ENCODE measurements at regions not wholly inside any gene's neighbourhood (a gene's known extent, or its start where the extent isn't known, plus 50 kb on each side); places are given as distances from the start of the nearest gene placed in this dataset.

DNA sequence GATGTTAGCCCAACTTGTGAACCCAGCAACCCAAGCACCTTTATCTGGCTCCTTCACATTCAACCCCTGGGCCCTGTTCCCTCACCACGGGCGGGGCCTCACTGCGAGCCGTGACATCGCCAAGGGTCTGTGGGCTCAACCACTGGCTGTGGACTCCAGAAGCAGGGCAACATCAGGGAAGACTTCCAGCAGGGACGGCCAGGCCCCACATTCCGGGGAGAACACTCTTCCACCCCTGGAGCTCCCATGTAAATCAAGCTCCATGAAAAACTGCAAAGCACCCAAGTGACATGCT, 175.3 kb downstream of the ERCC6L2 start:
- peak; percentile 60 for DNase-seq (ENCODE audit: low spot score)
- intact Hi-C loops (cut with DNase I) = no loop called here

DNA sequence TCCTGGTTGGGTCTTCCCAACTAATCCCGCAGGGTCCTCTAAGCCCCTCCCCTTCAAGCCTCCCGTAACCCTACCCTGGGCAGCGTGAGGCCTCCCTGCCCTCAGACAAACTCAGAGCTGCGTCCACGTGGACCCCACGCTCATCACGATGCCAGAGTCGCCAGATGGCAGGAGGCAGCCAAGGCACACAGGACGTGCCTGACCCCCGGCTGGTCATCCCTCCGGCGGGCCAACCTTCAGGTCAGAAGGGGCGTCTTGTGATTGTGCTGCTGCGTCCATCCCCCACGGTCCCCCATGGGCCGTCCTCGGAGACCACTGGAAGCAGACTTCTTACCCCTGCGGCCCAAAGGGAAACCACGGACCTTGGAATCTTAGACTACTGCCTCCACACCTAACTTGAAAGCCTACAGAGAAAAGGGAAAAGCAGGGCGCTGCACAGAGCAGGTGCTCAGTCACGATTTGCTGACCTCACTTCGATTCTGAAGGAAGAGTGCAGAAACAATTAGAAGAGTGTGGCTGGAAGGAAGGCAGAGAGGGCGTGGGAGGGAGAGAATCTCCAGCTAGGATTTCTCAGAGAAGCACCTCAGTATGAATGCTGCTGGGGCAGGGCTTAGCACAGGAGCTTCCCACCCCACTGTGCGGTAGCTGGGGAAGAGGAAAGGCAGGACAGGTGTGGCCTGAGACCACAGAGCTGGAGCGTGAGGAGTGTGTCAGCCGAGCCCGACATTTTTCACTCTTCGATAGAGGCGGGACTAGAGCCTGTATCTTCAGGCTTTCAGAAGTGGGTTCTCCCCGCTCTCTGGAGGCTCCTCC, 174.8 kb downstream of the ERCC6L2 start:
- peak; percentile 60 for DNase-seq (ENCODE audit: low spot score)
- intact Hi-C loops (cut with DNase I) = no loop called here

DNA sequence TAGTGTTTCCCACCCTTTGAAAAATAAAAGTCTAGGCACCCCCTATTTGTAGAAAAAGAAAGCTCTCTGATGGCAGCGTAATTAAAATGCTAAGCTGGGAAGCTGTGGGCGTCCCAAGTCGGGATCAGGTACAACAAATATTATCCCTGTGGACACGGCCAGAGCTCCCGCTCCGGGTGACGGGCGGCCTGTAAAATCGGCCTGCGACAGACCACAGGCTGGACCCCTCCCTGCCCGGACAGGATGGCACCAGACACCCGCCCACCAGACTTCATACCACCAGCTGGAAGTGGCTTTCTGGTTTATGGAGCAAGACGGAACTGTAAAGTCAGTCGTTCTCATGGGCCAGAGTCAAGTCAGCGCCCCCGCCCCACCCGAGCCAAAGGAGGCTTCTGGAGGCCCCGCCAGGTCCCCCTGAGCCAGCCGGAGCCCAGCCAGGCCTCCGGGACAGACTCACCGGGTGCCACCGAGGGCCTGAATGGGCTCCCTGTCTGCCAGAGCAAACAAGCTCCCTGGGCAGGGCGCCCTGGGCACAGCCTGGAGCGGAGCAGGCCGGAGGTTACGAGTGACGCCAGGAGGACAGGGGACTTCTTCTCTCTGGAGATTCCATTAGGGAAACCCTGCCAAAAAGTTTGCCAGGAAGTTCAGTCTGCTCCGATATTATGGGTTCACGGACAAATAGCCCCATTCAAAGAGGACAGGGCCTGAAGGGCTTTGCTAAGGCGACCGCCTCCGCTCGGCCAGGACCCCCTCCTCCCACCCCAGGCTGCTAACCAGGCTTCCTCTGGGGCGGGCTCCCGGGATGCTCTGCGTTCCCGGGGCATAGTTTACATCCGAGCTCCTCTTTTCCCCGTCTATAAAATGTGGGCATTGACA, 173.7 kb downstream of the ERCC6L2 start:
- peak; percentile 81 for DNase-seq (ENCODE audit: low spot score)
- intact Hi-C loops (cut with DNase I) = no loop called here

DNA sequence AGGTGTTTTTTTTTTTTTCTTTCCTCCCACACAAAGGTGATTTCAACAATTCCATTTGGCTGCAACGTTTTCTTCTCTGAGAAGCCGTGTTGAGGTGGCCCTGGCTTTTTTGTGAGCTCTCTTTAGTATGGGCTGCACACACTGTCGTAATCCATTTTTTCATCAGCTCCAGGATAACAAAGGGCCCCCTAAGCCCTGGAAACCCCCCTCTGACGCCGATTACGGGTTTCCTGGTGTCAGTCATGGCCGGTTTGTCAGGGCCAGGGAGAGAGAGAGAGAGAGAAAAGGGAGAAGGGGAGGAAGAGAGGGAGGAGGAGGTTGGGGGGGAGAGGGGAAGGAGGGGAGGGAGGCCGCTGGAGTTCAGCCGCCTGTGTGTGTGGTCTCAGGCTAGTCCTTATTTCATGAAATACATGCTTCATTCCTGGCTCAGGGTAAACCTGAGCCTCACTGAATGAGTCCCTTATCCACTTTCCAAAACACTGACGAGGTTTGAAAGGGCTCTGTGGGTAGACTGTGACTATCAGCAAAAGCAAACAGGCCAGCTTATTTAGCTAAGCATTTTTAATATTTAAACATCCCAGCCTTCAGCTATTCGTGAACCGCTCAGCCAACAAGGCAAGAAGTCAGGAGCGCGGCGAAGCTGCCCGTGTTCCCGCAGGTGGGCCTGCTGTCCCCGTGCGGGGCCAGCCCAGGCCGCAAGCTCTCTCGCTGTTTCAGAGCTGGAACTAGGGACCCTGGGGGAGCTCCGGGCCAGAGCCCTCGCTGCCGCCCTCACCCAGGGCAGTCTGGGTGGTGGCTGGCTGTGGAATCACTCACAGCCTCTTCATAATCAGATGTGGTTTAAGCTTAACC, 172.8 kb downstream of the ERCC6L2 start:
- peak; percentile 76 for DNase-seq (ENCODE audit: low spot score)
- intact Hi-C loops (cut with DNase I) = no loop called here

DNA sequence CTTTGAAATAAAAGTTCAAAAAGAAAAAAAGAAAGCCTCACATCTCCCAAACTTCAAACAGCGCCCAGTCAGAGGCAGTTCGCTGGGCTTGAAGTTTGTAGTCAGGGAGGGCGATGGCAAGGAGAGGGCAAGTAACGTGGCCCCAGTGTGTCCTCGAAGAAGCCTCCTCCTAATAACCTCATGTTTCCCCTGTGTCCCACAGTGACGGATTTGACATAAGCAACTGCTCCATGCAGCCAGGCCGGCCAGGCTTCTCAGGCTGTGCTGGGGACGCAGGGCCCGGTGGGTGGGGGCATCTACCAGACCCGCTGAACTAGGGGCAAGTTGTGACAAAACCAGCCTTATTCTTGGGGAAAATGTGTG, 172.2 kb downstream of the ERCC6L2 start:
- peak; percentile 65 for DNase-seq (ENCODE audit: low spot score)
- intact Hi-C loops (cut with DNase I) = no loop called here

DNA sequence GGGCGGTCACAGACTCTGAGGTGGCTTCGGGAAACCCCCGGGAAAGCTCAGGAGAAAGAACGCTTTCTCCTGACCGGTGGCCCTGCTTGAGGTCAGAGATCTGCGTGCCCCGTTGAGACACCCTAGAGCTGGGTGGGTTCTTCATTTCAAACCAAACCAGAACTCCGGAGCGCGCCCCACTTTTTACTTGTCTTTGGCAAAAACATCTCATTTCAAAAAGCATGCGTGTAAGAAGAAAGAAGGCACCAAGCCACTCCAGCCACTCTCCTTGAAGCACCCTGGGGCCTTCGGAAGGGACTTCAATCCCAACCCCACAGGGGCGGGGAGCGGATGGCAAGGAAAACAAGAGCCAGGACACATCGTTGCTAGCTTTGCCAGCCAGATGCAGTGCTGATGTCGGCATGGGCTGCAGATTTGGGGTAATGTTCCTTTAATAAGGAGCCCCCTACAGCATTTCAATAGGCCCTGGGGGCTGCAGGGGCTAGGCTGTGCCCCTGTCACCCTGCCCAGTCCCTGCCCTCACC, 171.7 kb downstream of the ERCC6L2 start:
- peak; percentile 67 for DNase-seq (ENCODE audit: low spot score)
- intact Hi-C loops (cut with DNase I) = no loop called here

DNA sequence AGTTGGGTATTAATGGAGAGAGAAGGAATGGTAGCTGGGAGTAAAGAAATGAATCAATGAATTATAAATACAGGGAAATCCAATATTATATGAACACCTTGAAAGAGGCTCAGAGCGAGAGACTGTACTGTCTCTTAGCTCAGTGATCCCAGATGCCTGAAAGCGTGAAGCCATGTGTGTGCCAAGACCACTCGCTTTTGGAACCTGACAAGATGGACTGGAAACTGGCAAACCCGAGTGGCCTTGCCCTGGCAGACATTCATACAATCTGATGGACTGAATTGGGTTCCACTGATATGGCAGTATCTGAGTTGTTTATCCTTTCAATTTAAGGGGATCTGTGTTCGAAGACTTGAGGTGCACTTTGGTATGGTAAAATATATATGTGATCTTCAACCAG, 170.3 kb downstream of the ERCC6L2 start:
- intact Hi-C loops (cut with DNase I) = no loop called here
- DNase-seq (ENCODE audit: low spot score) = peak; percentile 5

DNA sequence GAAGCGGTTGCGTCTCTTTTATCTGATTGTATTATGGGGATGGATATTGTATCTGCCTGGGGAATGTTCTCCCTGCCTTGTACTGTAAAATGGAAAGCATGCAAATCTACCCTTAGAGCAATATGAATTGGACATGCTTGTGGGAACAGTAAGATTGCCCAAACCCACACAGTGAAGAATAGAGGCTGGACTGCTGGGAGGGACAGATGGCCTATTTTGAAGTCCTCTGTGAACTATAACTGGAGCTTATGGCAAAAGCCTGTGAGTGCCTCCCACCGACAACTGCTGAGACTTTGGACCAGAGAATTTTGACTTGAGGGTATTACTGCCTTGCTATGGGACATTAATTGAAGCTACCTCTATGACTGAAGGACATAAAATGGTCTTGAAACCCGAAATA, 168.9 kb downstream of the ERCC6L2 start:
- DNase-seq (ENCODE audit: low spot score) = peak; percentile 3
- intact Hi-C loops (cut with DNase I) = no loop called here

DNA sequence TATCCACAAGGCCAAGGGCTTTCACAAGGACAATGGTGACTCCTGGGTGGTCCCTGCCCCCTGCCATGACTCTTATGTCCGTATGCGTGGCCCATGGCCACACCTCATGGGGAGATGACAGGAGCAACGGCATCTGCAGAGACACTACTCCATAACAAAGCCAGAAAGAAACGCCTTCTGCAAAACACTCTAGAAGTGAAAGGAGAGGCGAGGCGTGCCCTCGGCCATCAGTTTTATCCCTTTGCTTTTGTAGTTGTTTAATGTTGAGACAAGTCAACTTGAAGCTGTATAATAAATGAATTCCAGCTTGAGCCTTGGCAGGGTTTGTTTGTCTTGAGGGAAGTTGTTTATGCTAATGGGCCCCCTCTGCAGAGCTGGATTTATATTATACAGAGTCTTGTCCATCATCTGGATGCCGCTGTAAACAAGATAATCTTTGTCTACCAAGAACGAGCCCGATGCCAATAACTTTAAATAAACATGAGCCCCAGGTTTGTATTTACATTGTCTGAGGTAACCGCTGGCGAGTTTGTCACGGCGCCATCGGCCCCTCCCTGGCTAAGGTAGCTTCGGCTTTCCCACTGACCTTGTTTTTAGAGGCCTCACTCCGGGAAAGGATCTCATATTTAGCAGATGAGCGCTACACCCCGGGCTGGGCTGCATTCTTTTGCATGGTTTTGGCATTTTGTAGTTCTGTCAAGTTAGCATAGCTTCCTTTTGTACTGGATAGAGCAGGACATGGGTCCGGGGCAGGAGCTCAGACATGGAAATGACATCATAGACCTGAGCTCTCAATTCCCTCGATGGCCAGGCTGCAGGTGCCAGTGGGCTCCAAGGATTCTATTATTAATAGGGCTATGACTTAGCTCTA, 165.3 kb downstream of the ERCC6L2 start:
- intact Hi-C loops (cut with DNase I) = no loop called here

DNA sequence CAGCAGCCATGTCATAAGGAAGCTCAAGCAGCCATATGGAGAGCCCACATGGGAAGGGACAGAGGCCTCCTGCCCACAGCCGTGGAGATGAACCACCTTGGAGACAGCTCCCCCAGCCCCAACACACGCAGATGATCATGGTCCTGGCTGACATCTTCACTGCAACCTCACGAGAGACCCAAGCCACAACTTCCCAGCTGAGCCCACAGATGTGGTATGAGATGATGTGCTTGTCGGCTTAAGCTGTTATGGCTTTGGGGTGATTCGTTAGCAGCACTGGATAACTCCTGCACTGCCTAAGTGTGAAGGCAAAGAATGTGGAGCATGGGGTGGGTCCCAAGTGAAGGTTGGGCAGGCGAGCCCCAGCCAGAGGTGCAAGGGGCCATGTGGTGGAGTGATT, 163.4 kb downstream of the ERCC6L2 start:
- DNase-seq (ENCODE audit: low spot score) = peak; percentile 46
- intact Hi-C loops (cut with DNase I) = no loop called here

More for the DNA sequence above, 165.3 kb downstream of the ERCC6L2 start:
- DNase-seq (ENCODE audit: low spot score) = peak; percentile 52

DNA sequence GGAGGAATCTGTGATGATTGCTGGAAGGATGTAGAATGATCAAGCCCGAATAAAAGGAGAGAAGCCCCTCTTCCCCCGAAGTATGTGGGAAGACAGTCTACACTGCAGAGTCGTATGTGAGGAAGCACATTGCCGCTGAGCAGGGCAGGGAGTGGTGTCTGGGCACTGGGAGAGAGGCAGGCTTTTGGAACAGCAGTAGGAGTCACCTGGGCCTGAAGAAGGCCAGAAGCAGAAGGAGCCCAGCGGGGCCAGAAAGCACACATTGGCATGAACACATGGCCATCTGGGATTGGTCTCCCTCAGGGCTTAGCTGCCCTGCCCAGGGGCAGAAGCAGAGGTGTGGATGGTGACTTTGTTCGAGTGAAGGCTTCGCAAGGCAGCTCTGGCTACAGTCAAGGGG, 162.8 kb downstream of the ERCC6L2 start:
- peak; percentile 31 for DNase-seq (ENCODE audit: low spot score)
- intact Hi-C loops (cut with DNase I) = no loop called here

DNA sequence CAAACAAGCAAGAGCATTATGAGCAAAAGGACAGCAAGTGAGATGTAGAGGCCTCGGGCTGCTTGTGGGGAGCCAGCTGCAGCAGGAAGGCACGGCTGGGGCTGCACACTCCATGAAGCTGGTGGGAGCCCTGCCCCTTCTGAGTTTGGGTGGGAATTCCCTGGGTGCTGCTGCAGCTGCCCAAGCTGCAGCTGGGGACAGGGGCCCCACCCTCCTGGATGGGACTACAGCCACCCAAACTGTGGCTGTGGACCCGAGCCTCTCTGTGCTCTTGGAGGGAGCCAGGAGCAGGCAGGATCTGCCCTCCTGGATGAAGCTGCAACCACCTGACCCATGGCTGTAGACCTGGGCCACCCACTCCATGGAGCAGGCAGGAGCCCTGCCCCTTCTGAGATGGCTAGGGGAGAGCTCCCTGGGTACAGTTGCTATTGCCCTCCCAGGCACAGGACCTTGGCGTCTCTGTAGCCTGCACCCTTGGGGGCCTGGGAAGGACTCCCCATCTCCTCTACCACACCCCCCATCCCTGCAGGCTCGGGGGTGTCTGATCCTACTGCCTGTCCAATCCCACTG, 159.1 kb downstream of the ERCC6L2 start:
- DNase-seq (ENCODE audit: low spot score) = peak; percentile 60
- intact Hi-C loops (cut with DNase I) = no loop called here

DNA sequence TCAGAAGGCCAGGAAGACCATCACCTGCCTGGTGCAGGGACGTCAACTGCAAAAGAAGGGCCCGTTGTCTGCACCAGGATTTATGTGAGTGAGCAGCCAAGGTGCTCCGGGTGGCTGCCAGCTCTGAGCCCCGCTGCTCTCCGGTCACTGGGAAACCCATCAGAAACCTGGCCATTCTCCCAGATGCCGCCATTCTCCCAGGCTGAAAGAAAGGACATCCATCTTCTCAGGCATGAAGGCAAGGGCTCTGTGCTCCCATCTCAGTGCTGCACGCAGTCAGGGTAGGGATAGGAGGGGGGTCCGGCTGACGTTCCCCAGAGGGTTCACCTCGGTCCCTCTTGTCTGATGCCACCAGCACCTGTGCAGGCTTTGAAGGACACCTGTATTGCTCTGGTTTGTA, 158.4 kb downstream of the ERCC6L2 start:
- peak; percentile 66 for DNase-seq (ENCODE audit: low spot score)
- intact Hi-C loops (cut with DNase I) = no loop called here

DNA sequence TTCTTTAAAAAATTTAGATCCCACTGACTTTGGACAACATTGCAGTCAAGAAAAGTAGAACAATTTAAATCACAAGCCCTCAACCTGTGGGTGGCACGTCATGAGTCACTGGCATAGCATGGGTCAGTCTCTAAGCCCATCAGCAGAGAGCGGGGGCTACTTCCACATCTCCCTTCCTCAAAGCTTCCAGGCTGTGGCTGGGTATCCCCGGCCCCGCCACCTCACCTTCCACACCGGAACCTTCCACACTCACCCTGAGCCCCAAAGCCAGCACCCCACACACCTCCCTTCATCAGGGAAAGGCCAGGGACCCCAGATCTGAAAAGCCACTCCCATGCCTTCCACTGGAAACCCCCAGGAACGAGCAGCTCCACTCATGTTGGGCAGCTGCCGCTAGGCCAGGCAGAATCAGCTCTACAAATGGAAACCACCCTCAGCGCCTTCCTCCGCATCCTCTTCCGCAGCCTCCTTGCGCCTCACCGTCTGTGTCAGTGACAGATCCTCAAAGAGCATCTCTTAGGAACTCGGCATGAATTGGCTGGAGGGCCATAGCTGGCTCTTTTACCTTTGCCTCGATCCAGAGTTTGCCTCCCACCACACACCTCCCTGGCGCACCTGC, 156.5 kb downstream of the ERCC6L2 start:
- peak; percentile 54 for DNase-seq (ENCODE audit: low spot score)
- intact Hi-C loops (cut with DNase I) = no loop called here

DNA sequence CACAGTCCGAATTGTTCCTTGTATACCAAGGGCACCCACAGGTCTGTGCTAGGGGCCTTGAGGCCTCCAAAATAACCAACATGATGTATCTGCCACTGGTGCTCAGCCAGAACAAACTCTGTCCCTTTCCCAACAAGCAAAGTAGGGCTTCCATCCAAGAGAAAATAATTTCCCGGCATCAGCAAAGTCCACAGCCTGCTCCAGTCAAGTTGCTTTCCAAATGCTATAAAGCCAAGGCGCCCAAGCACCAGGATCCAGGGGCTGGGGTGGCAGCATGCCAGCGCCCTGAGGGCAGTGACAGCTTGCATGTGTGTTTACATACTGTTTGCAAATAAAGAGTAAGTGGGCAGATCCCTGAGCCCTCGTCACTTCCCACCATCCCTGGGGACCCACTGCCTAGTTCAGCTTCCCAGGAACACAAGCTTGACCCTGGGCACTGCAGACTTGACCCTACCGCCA, 155.9 kb downstream of the ERCC6L2 start:
- intact Hi-C loops (cut with DNase I) = no loop called here

DNA sequence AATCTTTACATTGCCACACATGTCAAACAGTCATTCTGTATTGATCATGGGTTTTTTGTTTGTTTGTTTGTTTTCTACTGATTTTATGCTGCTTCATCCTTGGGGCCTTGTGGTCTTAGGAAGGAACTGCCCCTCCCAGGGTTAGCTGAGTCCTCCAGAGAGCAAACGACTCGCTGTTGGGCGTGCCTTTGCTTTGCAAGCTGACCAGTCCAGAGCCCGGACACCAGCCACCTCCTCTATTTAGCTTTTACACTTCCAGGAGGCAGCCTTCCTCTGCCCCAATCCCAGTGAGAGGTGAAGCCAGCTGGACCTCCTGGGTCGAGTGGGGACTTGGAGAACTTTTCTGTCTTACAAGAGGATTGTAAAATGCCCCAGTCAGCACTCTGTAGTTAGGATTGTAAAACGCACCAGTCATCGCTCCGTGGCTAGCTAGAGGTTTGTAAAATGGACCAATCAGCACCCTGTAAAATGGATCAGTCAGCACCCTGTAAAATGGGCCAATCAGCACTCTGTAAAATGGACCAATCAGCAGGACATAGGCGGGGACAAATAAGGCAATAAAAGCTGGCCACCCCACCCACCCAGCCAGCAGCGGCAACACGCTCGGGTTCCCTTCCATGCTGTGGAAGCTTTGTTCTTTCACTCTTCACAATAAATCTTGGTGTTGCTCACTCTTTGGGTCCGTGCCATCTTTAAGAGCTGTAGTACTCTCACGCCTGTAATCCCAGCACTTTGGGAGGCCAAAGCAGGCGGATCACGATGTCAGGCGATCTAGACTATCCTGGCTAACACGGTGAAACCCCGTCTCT, 154.4 kb downstream of the ERCC6L2 start:
- DNase-seq (ENCODE audit: low spot score) = peak; percentile 67
- intact Hi-C loops (cut with DNase I) = no loop called here

More for the DNA sequence above, 155.9 kb downstream of the ERCC6L2 start:
- peak; percentile 82 for DNase-seq (ENCODE audit: low spot score)

All from posterior vena cava (tissue), 2 donors.